ENCODE measurements at regions not wholly inside any gene's neighbourhood (a gene's known extent, or its start where the extent isn't known, plus 50 kb on each side); places are given as distances from the start of the nearest gene placed in this dataset.

DNA sequence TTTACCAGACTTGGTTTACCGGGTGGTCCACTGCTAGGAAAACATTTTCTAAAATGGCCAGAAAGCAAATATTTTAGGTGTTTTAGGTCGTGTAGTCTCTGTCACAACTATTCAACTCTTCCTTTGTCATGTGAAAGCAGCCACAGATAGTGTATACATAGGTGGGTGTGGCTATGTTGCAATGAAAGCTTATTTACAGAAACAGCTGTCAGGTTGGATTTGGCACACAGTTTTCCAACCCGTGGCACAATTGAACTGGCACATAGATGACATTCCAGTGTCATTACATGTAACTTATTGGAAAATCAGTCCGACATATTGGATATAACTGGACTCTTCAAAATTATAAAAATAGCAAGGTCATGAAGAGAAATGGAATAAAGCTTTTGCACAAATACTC, 68.9 kb upstream of the KCNQ5 start:
- TF ChIP-seq, protein P1, sequence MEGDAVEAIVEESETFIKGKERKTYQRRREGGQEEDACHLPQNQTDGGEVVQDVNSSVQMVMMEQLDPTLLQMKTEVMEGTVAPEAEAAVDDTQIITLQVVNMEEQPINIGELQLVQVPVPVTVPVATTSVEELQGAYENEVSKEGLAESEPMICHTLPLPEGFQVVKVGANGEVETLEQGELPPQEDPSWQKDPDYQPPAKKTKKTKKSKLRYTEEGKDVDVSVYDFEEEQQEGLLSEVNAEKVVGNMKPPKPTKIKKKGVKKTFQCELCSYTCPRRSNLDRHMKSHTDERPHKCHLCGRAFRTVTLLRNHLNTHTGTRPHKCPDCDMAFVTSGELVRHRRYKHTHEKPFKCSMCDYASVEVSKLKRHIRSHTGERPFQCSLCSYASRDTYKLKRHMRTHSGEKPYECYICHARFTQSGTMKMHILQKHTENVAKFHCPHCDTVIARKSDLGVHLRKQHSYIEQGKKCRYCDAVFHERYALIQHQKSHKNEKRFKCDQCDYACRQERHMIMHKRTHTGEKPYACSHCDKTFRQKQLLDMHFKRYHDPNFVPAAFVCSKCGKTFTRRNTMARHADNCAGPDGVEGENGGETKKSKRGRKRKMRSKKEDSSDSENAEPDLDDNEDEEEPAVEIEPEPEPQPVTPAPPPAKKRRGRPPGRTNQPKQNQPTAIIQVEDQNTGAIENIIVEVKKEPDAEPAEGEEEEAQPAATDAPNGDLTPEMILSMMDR (IDR thresholded peaks at IDR 0.05; ENCODE audit: low read depth, low read length, missing control alignments): no peak
- no peak for DNase-seq (ENCODE audit: low read depth)
- no peak overlapping the region for H3K4me3 ChIP-seq (ENCODE audit: low read depth, low read length)

DNA sequence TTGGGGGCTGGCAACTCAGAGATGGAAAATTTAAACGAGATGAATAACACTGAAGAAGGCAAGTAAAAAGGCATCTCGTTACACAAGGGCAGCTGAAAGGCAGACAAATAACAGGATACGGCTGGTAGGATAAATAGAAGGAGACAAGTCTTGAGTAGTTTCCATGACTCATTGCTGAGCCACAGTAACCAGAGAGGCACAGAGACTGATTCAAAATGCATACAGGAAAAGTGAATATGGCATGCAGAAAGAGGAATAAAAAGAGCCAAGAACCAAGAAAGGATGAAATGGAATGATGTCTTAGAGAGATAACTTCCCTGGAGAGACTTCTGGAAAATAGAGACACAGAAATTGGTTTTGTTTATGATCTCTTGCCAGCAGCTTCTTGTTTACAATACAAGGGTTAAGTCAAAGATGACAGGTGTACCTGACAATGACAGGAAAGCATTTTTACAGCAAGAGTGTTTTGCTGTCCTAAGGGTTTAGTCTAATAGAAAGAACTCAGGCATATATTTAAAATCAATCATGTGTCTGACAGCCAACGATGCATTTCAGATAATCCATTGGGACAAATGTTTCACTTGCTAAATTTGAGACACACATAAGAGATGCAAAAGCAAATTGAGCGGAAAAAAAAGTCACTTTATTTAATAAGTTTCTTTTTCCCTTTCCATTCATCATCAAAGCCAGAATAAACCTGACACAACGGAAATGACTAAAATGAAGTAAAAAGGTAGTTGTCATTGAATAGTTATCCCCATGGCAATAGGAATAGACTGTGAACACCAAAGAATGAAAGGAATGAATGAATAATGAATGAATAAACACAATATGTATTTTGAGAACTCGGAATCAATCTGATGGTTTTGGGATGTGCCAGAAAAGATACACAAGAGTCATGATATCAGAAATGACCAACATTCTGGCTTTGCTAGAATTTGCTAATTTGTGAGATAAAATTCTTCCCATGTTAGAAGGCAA, 68.0 kb upstream of the KCNQ5 start:
- no peak overlapping the region for H3K4me3 ChIP-seq (ENCODE audit: low read depth, low read length)
- TF ChIP-seq, protein P1 (IDR thresholded peaks at IDR 0.05; ENCODE audit: low read depth, low read length, missing control alignments): no peak
- DNase-seq (ENCODE audit: low read depth): no peak

DNA sequence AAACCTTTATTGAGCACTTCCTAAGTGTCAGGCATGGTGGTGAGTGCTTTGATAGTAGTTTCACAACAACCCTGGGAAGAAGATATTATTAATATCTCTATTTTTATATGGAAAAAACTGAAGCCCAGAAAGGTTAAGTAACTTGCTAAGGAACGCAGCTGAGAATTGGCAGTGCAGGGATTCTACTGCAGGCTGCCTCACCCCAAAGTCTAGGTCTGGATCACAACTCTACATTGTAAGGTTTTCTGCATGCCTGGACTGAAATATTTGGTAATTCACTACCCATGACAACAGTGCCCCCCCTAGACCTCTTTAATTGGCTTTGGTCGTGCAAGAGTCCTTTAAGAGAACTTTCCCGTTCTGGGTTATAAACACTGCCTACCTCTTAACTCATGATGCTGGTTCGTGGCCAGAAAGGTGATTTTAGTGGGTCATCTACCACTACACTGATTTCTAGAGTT, 67.1 kb upstream of the KCNQ5 start:
- no peak overlapping the region for H3K4me3 ChIP-seq (ENCODE audit: low read depth, low read length)
- no peak for DNase-seq (ENCODE audit: low read depth)
- TF ChIP-seq, protein P1 (IDR thresholded peaks at IDR 0.05; ENCODE audit: low read depth, low read length, missing control alignments): no peak

DNA sequence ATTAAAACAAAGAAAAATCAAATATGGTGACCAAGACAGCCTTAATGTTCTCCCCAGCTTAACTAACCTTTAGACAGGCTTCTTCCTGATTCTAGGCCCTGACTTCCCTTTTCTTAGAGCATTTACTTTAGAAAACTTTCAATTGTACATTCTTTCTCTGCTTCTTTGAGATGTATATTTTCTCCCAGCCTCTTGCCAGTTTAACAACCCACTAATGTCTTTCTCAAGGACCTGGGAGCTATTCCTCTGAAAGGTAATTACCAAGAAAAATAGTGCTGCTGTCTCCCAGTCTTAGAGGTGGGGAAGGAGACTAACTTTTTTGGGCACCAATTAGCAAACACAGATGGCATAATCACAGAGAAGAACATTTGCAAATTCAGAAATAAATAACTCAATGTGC, 62.8 kb upstream of the KCNQ5 start:
- no peak overlapping the region for H3K4me3 ChIP-seq (ENCODE audit: low read depth, low read length)
- TF ChIP-seq, protein P1 (IDR thresholded peaks at IDR 0.05; ENCODE audit: low read depth, low read length, missing control alignments): no peak
- DNase-seq (ENCODE audit: low read depth): no peak

DNA sequence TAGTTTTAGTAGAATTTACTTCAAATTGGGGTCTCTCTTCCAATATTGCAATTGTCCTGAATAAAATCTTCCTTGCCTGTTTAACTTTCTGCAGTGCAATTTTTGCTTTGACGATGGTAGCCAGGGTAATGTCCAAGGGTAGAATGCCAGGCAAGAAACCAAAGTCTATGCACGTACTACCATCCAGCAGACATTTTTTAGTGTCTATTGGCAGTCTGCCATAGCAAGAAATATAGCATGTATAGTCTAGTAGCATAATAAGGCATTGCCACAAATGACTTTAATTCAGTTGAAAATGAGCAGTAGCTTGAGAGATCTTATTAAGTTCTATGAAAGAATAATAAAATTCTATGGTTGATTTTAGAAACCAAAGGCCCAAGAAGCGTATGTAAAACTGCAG, 62.3 kb upstream of the KCNQ5 start:
- TF ChIP-seq, protein P1 (IDR thresholded peaks at IDR 0.05; ENCODE audit: low read depth, low read length, missing control alignments): no peak
- H3K4me3 ChIP-seq (ENCODE audit: low read depth, low read length): no peak overlapping the region
- no peak for DNase-seq (ENCODE audit: low read depth)

GRCh38 chr6:72560721-72561593, 60.9 kb upstream of the KCNQ5 start:
- H3K4me3 ChIP-seq (ENCODE audit: low read depth, low read length): no peak overlapping the region
- DNase-seq (ENCODE audit: low read depth): no peak
- TF ChIP-seq, protein P1 (IDR thresholded peaks at IDR 0.05; ENCODE audit: low read depth, low read length, missing control alignments): peak; percentile 44
